ENCODE measurements at regions not wholly inside any gene's neighbourhood (a gene's known extent, or its start where the extent isn't known, plus 50 kb on each side); places are given as distances from the start of the nearest gene placed in this dataset.
"Not testable (repeated sequence)": the region's sequence is repeated elsewhere in the genome, so short reads cannot be mapped to it uniquely, and the experiment has no call there.

- no peak for DNase-seq
Measured at GRCh38 chr2:180927030-180927686, 53.2 kb upstream of the UBE2E3 start.

GRCh38 chr2:180925700-180926099 is 54.7 kb upstream of the UBE2E3 start:
- DNase-seq: no peak

- no peak for DNase-seq
Measured at GRCh38 chr2:180924063-180924462, 56.3 kb upstream of the UBE2E3 start.

- no peak for DNase-seq
Measured at GRCh38 chr2:180910831-180911665, 69.4 kb upstream of the UBE2E3 start.

GRCh38 chr2:180907731-180908130 is 72.7 kb upstream of the UBE2E3 start:
- no peak for DNase-seq

GRCh38 chr2:180905461-180905860 is 74.9 kb upstream of the UBE2E3 start:
- DNase-seq: no peak

- no peak for DNase-seq
Measured at GRCh38 chr2:180905002-180905401, 75.4 kb upstream of the UBE2E3 start.

GRCh38 chr2:180901331-180901730 is 79.1 kb upstream of the UBE2E3 start:
- no peak for DNase-seq

- DNase-seq: no peak
Measured at GRCh38 chr2:180893752-180894151, 86.7 kb upstream of the UBE2E3 start.

- no peak for DNase-seq
Measured at GRCh38 chr2:180892091-180892490, 88.3 kb upstream of the UBE2E3 start.

- no peak for DNase-seq
Measured at GRCh38 chr2:180891360-180891759, 89.0 kb upstream of the UBE2E3 start.

GRCh38 chr2:180890781-180891180 is 89.6 kb upstream of the UBE2E3 start:
- no peak for DNase-seq

- DNase-seq: no peak
Measured at GRCh38 chr2:180882959-180883358, 97.4 kb upstream of the UBE2E3 start.

- DNase-seq: no peak
Measured at GRCh38 chr2:180876506-180876905, 103.9 kb upstream of the UBE2E3 start.

- no peak for DNase-seq
Measured at GRCh38 chr2:180873219-180873618, 107.2 kb upstream of the UBE2E3 start.

GRCh38 chr2:180872781-180873180 is 107.6 kb upstream of the UBE2E3 start:
- not testable (repeated sequence) for DNase-seq

GRCh38 chr2:180872255-180872654 is 108.2 kb upstream of the UBE2E3 start:
- DNase-seq: no peak

GRCh38 chr2:180871649-180872048 is 108.8 kb upstream of the UBE2E3 start:
- no peak for DNase-seq

- DNase-seq: no peak
Measured at GRCh38 chr2:180849851-180850250, 130.6 kb upstream of the UBE2E3 start.

- DNase-seq: no peak
Measured at GRCh38 chr2:180848393-180848792, 132.0 kb upstream of the UBE2E3 start.

- no peak for DNase-seq
Measured at GRCh38 chr2:180846756-180847472, 133.5 kb upstream of the UBE2E3 start.

- no peak for DNase-seq
Measured at GRCh38 chr2:180842461-180842860, 137.9 kb upstream of the UBE2E3 start.

GRCh38 chr2:180840641-180841040 is 139.8 kb upstream of the UBE2E3 start:
- no peak for DNase-seq

All from skin of body (tissue), 1 donor.